ENCODE measurements at regions not wholly inside any gene's neighbourhood (a gene's known extent, or its start where the extent isn't known, plus 50 kb on each side); places are given as distances from the start of the nearest gene placed in this dataset.

GRCh38 chr2:8003462-8004075, 678.3 kb upstream of the ID2 start:
- H3K9me3 ChIP-seq (ENCODE audit: control insufficient read depth in 1 of 2, insufficient read depth in 1 of 2, low read depth in 1 of 2, low read length in 2 of 2), result no peaks in the 10 kb centered on the region
- no peaks in the 10 kb centered on the region for H3K36me3 ChIP-seq (ENCODE audit: control insufficient read depth in 1 of 2, insufficient read depth in 2 of 2, low read length in 2 of 2)
- DNase-seq (ENCODE audit: low read depth, low spot score) (no peak), ATAC-seq (no peak)
- H3K4me3 ChIP-seq (replicated peaks in 1 of 2; ENCODE audit: low read depth in 1 of 2, low read length in 2 of 2), result no peak overlapping the region
- H3K27me3 ChIP-seq (ENCODE audit: insufficient read depth, low read length), result no peaks in the 10 kb centered on the region
- no TSS peak for BruUV-seq (replicated peaks)
- H3K9ac ChIP-seq (ENCODE audit: low read length), result no peak overlapping the region
- no peaks in the 10 kb centered on the region for H3K4me1 ChIP-seq (ENCODE audit: control insufficient read depth in 1 of 2, insufficient read depth in 2 of 2, low read length in 2 of 2)
- H3K79me2 ChIP-seq (ENCODE audit: insufficient read depth, low read length), result no peaks in the 10 kb centered on the region
- RAD21 ChIA-PET (ENCODE audit: low non-redundant PET in 1 of 2, low total read pairs in 2 of 2, uncharacterized antibody in 2 of 2, unreplicated experiment in 2 of 2), result no interaction called here
- POLR2A ChIA-PET, result no interaction called here
- H2AFZ ChIP-seq (ENCODE audit: low read depth, low read length, poor library complexity, severe bottlenecking), result no peak overlapping the region
- intact Hi-C loops (cut with micrococcal nuclease), result loop anchor here (5.0 kb wide), 1 partner anchor 284 kb away; no protein-coding TSS in a partner anchor
- no peak for TF ChIP-seq TCF7L2 (IDR thresholded peaks at IDR 0.05; ENCODE audit: borderline replicate concordance, extremely low read depth, insufficient read depth, insufficient read length)
- TF ChIP-seq SIN3A (IDR thresholded peaks at IDR 0.05; ENCODE audit: low read depth), result no peak
- CTCF ChIA-PET, result no interaction called here
- no peak overlapping the region for H3K4me2 ChIP-seq (ENCODE audit: low read length)
- H4K20me1 ChIP-seq (ENCODE audit: insufficient read depth), result no peaks in the 10 kb centered on the region
- H3K9me2 ChIP-seq (ENCODE audit: insufficient read depth), result no peaks in the 10 kb centered on the region
- no peak overlapping the region for H3K27ac ChIP-seq (ENCODE audit: low read depth, low read length)

GRCh38 chr2:8004250-8004681, 677.6 kb upstream of the ID2 start:
- H3K27ac ChIP-seq (ENCODE audit: low read depth, low read length), result no peak overlapping the region
- no peaks in the 10 kb centered on the region for H3K9me3 ChIP-seq (ENCODE audit: control insufficient read depth in 1 of 2, insufficient read depth in 1 of 2, low read depth in 1 of 2, low read length in 2 of 2)
- H3K9ac ChIP-seq (ENCODE audit: low read length), result no peak overlapping the region
- ChIA-PET POLR2A (no interaction called here), CTCF (no interaction called here), RAD21 (ENCODE audit: low non-redundant PET in 1 of 2, low total read pairs in 2 of 2, uncharacterized antibody in 2 of 2, unreplicated experiment in 2 of 2) (no interaction called here)
- intact Hi-C loops (cut with micrococcal nuclease), result loop anchor here (5.0 kb wide), 1 partner anchor 283 kb away; no protein-coding TSS in a partner anchor
- H3K9me2 ChIP-seq (ENCODE audit: insufficient read depth), result no peaks in the 10 kb centered on the region
- H3K4me2 ChIP-seq (ENCODE audit: low read length), result no peak overlapping the region
- TF ChIP-seq, protein P1, sequence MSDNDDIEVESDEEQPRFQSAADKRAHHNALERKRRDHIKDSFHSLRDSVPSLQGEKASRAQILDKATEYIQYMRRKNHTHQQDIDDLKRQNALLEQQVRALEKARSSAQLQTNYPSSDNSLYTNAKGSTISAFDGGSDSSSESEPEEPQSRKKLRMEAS (IDR thresholded peaks at IDR 0.05), result no peak
- TF ChIP-seq SP1 (IDR thresholded peaks at IDR 0.05; ENCODE audit: low read depth) (no peak), ZBTB33 (IDR thresholded peaks at IDR 0.05; ENCODE audit: extremely low read depth, insufficient replicate concordance, low read length) (no peak), EZH2phosphoT487 (IDR thresholded peaks at IDR 0.05; ENCODE audit: borderline replicate concordance) (no peak), JUND (IDR thresholded peaks at IDR 0.05) (no peak), CBX3 (IDR thresholded peaks at IDR 0.05; ENCODE audit: low read depth) (no peak), EGR1 (IDR thresholded peaks at IDR 0.05; ENCODE audit: low read depth) (no peak), EZH2 (IDR thresholded peaks at IDR 0.05) (no peak), FOSL1 (IDR thresholded peaks at IDR 0.05; ENCODE audit: low read depth) (no peak), TCF7L2 (IDR thresholded peaks at IDR 0.05; ENCODE audit: borderline replicate concordance, extremely low read depth, insufficient read depth, insufficient read length) (no peak), CEBPB (IDR thresholded peaks at IDR 0.05; ENCODE audit: low read depth) (no peak), POLR2A (IDR thresholded peaks at IDR 0.05; ENCODE audit: borderline replicate concordance, extremely low read depth, insufficient read depth, insufficient read length) (no peak), YY1 (IDR thresholded peaks at IDR 0.05; ENCODE audit: extremely low read depth, insufficient replicate concordance, low read depth, low read length) (no peak), SRF (IDR thresholded peaks at IDR 0.05; ENCODE audit: low read depth) (no peak), SIN3A (IDR thresholded peaks at IDR 0.05; ENCODE audit: low read depth) (no peak), ZFX (IDR thresholded peaks at IDR 0.05) (no peak)
- TF ChIP-seq, protein P2, sequence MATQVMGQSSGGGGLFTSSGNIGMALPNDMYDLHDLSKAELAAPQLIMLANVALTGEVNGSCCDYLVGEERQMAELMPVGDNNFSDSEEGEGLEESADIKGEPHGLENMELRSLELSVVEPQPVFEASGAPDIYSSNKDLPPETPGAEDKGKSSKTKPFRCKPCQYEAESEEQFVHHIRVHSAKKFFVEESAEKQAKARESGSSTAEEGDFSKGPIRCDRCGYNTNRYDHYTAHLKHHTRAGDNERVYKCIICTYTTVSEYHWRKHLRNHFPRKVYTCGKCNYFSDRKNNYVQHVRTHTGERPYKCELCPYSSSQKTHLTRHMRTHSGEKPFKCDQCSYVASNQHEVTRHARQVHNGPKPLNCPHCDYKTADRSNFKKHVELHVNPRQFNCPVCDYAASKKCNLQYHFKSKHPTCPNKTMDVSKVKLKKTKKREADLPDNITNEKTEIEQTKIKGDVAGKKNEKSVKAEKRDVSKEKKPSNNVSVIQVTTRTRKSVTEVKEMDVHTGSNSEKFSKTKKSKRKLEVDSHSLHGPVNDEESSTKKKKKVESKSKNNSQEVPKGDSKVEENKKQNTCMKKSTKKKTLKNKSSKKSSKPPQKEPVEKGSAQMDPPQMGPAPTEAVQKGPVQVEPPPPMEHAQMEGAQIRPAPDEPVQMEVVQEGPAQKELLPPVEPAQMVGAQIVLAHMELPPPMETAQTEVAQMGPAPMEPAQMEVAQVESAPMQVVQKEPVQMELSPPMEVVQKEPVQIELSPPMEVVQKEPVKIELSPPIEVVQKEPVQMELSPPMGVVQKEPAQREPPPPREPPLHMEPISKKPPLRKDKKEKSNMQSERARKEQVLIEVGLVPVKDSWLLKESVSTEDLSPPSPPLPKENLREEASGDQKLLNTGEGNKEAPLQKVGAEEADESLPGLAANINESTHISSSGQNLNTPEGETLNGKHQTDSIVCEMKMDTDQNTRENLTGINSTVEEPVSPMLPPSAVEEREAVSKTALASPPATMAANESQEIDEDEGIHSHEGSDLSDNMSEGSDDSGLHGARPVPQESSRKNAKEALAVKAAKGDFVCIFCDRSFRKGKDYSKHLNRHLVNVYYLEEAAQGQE (IDR thresholded peaks at IDR 0.05; ENCODE audit: low read depth), result no peak
- H4K20me1 ChIP-seq (ENCODE audit: insufficient read depth), result no peaks in the 10 kb centered on the region
- H3K4me1 ChIP-seq (ENCODE audit: control insufficient read depth in 1 of 2, insufficient read depth in 2 of 2, low read length in 2 of 2), result no peaks in the 10 kb centered on the region
- DNase-seq (ENCODE audit: low read depth, low spot score) (no peak), ATAC-seq (no peak)
- no TSS peak for BruUV-seq (replicated peaks)
- no peaks in the 10 kb centered on the region for H3K36me3 ChIP-seq (ENCODE audit: control insufficient read depth in 1 of 2, insufficient read depth in 2 of 2, low read length in 2 of 2)
- H2AFZ ChIP-seq (ENCODE audit: low read depth, low read length, poor library complexity, severe bottlenecking), result no peak overlapping the region
- H3K4me3 ChIP-seq (replicated peaks in 1 of 2; ENCODE audit: low read depth in 1 of 2, low read length in 2 of 2), result no peak overlapping the region
- no peaks in the 10 kb centered on the region for H3K79me2 ChIP-seq (ENCODE audit: insufficient read depth, low read length)
- H3K27me3 ChIP-seq (ENCODE audit: insufficient read depth, low read length), result no peaks in the 10 kb centered on the region
